OCI-LY1 (cell line): ENCODE measurements at regions not wholly inside any gene's neighbourhood (a gene's known extent, or its start where the extent isn't known, plus 50 kb on each side); places are given as distances from the start of the nearest gene placed in this dataset.

ENCODE experiments used
- H2AFZ ChIP-seq: fragments of 200-600 bp; sonication (generic), shearing (Covaris generic); 2 replicates; pipeline ENCODE4 v1.6.0; 2014; ENCODE audit warnings: antibody characterized with exemption, mild to moderate bottlenecking, low read length
- H3F3A ChIP-seq: fragments of 200-600 bp; sonication (generic), shearing (Covaris generic); 2 replicates; pipeline ENCODE4 v1.6.0; 2014; ENCODE audit warnings: mild to moderate bottlenecking, antibody characterized with exemption, low read length, moderate library complexity; ENCODE audit not compliant: insufficient read depth
- H3K27ac ChIP-seq: fragments of 200-600 bp; sonication (generic); 2 replicates; pipeline ENCODE4 v1.5.1; 2014; ENCODE audit warnings: low read length, mixed run types, mild to moderate bottlenecking, low read depth; ENCODE audit not compliant: poor library complexity, severe bottlenecking
- H3K27me3 ChIP-seq: fragments of 200-600 bp; sonication (generic); 2 replicates; pipeline ENCODE4 v1.6.0; 2014; ENCODE audit warnings: antibody characterized with exemption, mild to moderate bottlenecking, low read length, moderate library complexity; ENCODE audit not compliant: insufficient read depth
- H3K36me3 ChIP-seq: fragments of 200-600 bp; sonication (generic); 2 replicates; pipeline ENCODE4 v1.6.1; 2014; ENCODE audit warnings: mild to moderate bottlenecking, antibody characterized with exemption, low read length, moderate library complexity, mixed read lengths; ENCODE audit not compliant: insufficient read depth
- H3K4me1 ChIP-seq: fragments of 200-600 bp; sonication (generic); 2 replicates; pipeline ENCODE4 v1.5.1; 2014; ENCODE audit warnings: mild to moderate bottlenecking, low read length, moderate library complexity; ENCODE audit not compliant: insufficient read depth, severe bottlenecking
- H3K4me2 ChIP-seq: fragments of 200-600 bp; sonication (generic), shearing (Covaris generic); 2 replicates; pipeline ENCODE4 v1.6.1; 2014; ENCODE audit warnings: low read length
- H3K4me3 ChIP-seq: fragments of 200-600 bp; sonication (generic); 2 replicates; pipeline ENCODE4 v1.5.1; 2014; ENCODE audit warnings: low read length, low read depth, mild to moderate bottlenecking, mixed read lengths; ENCODE audit not compliant: poor library complexity, severe bottlenecking
- H3K79me2 ChIP-seq: fragments of 200-600 bp; shearing (Covaris generic); 2 replicates; pipeline ENCODE4 v1.6.1; 2016; ENCODE audit warnings: mixed run types, low read length, mixed read lengths; ENCODE audit not compliant: insufficient read depth
- H3K9ac ChIP-seq: fragments of 200-600 bp; sonication (generic), shearing (Covaris generic); 2 replicates; pipeline ENCODE4 v1.6.1; 2014; ENCODE audit warnings: mild to moderate bottlenecking, low read length, mixed read lengths
- H3K9me2 ChIP-seq: fragments of 200-600 bp; sonication (generic), shearing (Covaris generic); 2 replicates; pipeline ENCODE4 v1.6.1; 2014; ENCODE audit warnings: low read depth, mild to moderate bottlenecking, low read length, mixed read lengths
- H3K9me3 ChIP-seq: fragments of 200-600 bp; shearing (Covaris generic); 2 replicates; pipeline ENCODE4 v1.6.1; 2014; ENCODE audit warnings: low read length, mixed read lengths
- H4K20me1 ChIP-seq: fragments of 200-600 bp; sonication (generic), shearing (Covaris generic); 2 replicates; pipeline ENCODE4 v1.6.0; 2016; ENCODE audit warnings: mild to moderate bottlenecking, low read length; ENCODE audit not compliant: insufficient read depth
- EZH2 ChIP-seq: fragments of 200-600 bp; sonication (generic), shearing (Covaris generic); IDR thresholded peaks from 2 replicates; pipeline ENCODE4 v1.8.0; 2017; ENCODE audit warnings: borderline replicate concordance, mixed run types, mild to moderate bottlenecking, antibody characterized with exemption, low read length, moderate library complexity, mixed read lengths
- TF ChIP-seq, protein P1 (sequence below): fragments of 200-600 bp; sonication (generic), shearing (Covaris generic); IDR thresholded peaks from 2 replicates; pipeline ENCODE4 v1.5.1; 2017; ENCODE audit warnings: mild to moderate bottlenecking, antibody characterized with exemption, low read length, moderate library complexity, mixed read lengths

DNA sequence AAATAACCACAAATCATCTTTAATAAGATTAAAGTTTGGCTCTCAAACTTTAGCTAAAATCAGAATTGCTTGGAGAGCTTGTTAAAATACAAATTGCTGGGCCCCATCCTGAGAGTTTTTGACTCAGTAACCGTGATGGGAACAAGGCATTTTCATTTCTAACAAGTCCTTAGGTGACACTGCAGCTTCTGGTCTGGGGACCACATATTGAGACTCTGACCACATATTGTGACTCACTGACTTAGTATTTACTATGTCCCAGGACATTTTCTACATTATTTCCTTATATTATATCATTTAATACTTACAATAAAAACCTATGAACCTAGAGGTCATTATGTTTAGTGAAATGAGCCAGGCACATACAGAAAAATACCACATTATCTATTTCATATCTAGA, 164.5 kb downstream of the ZMAT3 start:
- Histone ChIP-seq H2AFZ (no peak overlapping the region), H3K79me2 (no peaks in the 10 kb centered on the region), H3K9ac (no peak overlapping the region), H3F3A (no peaks in the 10 kb centered on the region), H3K4me1 (no peaks in the 10 kb centered on the region), H4K20me1 (no peaks in the 10 kb centered on the region), H3K36me3 (no peaks in the 10 kb centered on the region), H3K9me3 (no peaks in the 10 kb centered on the region), H3K4me2 (no peak overlapping the region), H3K27me3 (no peaks in the 10 kb centered on the region), H3K9me2 (no peaks in the 10 kb centered on the region), H3K4me3 (no peak overlapping the region), H3K27ac (no peak overlapping the region)
- no peak for TF ChIP-seq EZH2
- TF ChIP-seq, protein P1, sequence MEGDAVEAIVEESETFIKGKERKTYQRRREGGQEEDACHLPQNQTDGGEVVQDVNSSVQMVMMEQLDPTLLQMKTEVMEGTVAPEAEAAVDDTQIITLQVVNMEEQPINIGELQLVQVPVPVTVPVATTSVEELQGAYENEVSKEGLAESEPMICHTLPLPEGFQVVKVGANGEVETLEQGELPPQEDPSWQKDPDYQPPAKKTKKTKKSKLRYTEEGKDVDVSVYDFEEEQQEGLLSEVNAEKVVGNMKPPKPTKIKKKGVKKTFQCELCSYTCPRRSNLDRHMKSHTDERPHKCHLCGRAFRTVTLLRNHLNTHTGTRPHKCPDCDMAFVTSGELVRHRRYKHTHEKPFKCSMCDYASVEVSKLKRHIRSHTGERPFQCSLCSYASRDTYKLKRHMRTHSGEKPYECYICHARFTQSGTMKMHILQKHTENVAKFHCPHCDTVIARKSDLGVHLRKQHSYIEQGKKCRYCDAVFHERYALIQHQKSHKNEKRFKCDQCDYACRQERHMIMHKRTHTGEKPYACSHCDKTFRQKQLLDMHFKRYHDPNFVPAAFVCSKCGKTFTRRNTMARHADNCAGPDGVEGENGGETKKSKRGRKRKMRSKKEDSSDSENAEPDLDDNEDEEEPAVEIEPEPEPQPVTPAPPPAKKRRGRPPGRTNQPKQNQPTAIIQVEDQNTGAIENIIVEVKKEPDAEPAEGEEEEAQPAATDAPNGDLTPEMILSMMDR: no peak

DNA sequence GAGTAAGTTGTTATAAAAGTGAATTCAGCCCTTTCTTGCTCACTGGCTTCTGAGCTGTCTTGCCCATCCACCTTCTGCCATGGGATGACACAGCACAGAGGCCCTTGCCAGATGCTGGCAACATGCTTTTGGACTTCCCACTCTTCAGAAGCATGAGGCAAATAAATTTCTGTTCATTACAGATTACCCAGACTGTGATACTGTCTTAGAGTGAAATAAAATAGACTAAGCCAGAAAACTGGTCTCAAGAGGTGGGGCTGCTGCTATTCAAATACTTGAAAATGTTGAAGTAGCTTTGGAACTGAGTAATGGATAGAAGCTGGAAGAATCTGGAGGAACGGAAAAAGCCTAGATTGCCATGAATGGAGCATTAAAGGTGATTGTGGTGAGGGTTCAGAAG, 170.4 kb downstream of the ZMAT3 start:
- H3K4me3 ChIP-seq: no peak overlapping the region
- no peaks in the 10 kb centered on the region for H3K79me2 ChIP-seq
- no peak overlapping the region for H3K9ac ChIP-seq
- no peak for TF ChIP-seq EZH2
- TF ChIP-seq, protein P1: no peak
- no peak overlapping the region for H3K27ac ChIP-seq
- no peak overlapping the region for H3K4me2 ChIP-seq
- H2AFZ ChIP-seq: no peak overlapping the region
- H3K36me3 ChIP-seq: no peaks in the 10 kb centered on the region
- no peaks in the 10 kb centered on the region for H3K4me1 ChIP-seq
- no peaks in the 10 kb centered on the region for H3F3A ChIP-seq
- H3K9me3 ChIP-seq: no peaks in the 10 kb centered on the region
- no peaks in the 10 kb centered on the region for H3K27me3 ChIP-seq
- H3K9me2 ChIP-seq: no peaks in the 10 kb centered on the region
- no peaks in the 10 kb centered on the region for H4K20me1 ChIP-seq

DNA sequence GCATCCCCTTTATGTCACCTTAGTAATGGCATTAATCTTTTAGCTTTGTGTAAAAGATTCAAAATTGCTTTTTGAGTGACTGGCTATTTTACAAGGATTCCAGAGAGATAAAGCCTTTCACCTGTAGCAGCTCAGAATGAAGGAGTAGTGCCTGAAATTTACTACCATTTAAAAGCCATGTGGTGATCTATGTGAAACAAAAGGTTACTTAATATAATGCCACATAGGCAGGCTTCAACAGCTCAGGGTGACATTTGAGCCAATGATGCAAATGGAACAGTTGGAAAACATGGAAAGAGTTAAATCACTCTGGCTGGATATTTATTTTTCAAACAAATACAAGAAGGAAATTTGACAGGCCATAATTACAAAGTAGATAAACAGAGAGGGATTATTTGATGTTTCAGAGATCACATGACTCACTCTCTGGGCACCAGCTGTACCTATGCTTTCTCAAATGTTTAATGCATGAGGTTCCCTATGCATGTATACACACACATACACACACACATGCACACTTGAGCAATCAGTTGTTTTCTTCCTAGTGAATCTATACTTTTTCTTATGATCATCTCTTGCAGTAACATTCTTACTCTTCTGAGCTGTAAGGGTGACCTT, 171.5 kb downstream of the ZMAT3 start:
- H2AFZ ChIP-seq: no peak overlapping the region
- no peak overlapping the region for H3K9ac ChIP-seq
- no peaks in the 10 kb centered on the region for H3K4me1 ChIP-seq
- H3F3A ChIP-seq: no peaks in the 10 kb centered on the region
- H3K27ac ChIP-seq: no peak overlapping the region
- H3K9me2 ChIP-seq: no peaks in the 10 kb centered on the region
- H3K27me3 ChIP-seq: no peaks in the 10 kb centered on the region
- no peaks in the 10 kb centered on the region for H3K36me3 ChIP-seq
- TF ChIP-seq, protein P1: no peak
- TF ChIP-seq EZH2: no peak
- no peaks in the 10 kb centered on the region for H3K9me3 ChIP-seq
- no peak overlapping the region for H3K4me2 ChIP-seq
- H3K79me2 ChIP-seq: no peaks in the 10 kb centered on the region
- no peaks in the 10 kb centered on the region for H4K20me1 ChIP-seq
- no peak overlapping the region for H3K4me3 ChIP-seq
